K562 (cell line): ENCODE measurements at regions not wholly inside any gene's neighbourhood (a gene's known extent, or its start where the extent isn't known, plus 50 kb on each side); places are given as distances from the start of the nearest gene placed in this dataset.
"Not testable (repeated sequence)": the region's sequence is repeated elsewhere in the genome, so short reads cannot be mapped to it uniquely, and the experiment has no call there.

Experiments
- ATAC-seq: fragments of 200-7000 bp; cut with Tn5 transposase; 3 replicates; pipeline ENCODE4 v1.9.1; 2020; ENCODE audit warnings: moderate library complexity
- BruUV-seq: library from RNA; stranded (reverse); fragments of 400-500 nt; replicated peaks from 2 replicates; lab custom pipeline; 2021; lab: Mats Ljungman, UMichigan
- CTCF ChIA-PET: fragments of 300-600 bp; formaldehyde crosslinking; extraction: SDS; loops from one replicate; lab custom pipeline; 2021; ENCODE audit warnings: low intra/inter-chr PET ratio; lab: Yijun Ruan, JAX
- POLR2A ChIA-PET: fragments of 300-600, 350-650 bp; sonication (Branson Sonifier 250); formaldehyde crosslinking; extraction: SDS; loops from one replicate; lab custom pipeline; 2021; ENCODE audit warnings: antibody characterized with exemption, inconsistent platforms; lab: Yijun Ruan, JAX
- DNase-seq, 4 experiments: peaks; one replicate each; pipeline versions ENCODE4 v3.0.0 to v3.0.0-alpha.2; 2011 to 2018; ENCODE audit warnings: low spot score in 3 of 4, mixed read lengths in 3 of 4; ENCODE audit errors: extremely low read depth in 1 of 4
- FAIRE-seq: peaks from 2 replicates; lab custom pipeline; 2011; peaks lifted over from hg19 to GRCh38; lab: Jason Lieb, UNC
- H2AFZ ChIP-seq: 2 replicates; pipeline ENCODE4 v1.6.0; 2011; ENCODE audit warnings: low read depth, low read length, control low read depth, inconsistent platforms
- H3K27ac ChIP-seq: fragments of 200-600 bp; 3 replicates; pipeline ENCODE4 v1.8.0; 2011; ENCODE audit warnings: low read depth, mild to moderate bottlenecking, control low read depth, inconsistent platforms, low read length, moderate library complexity, mixed read lengths; ENCODE audit errors: extremely low read depth
- H3K27me3 ChIP-seq, 2 experiments: fragments of 300-600 bp in 1 of 2; 2 replicates in 1 of 2; 3 replicates in 1 of 2; pipeline versions ENCODE4 v1.6.0 to v1.8.0; 2011; ENCODE audit warnings: inconsistent platforms in 2 of 2, low read length in 2 of 2, mild to moderate bottlenecking in 1 of 2, mixed read lengths in 1 of 2, moderate library complexity in 1 of 2; ENCODE audit not compliant: control insufficient read depth in 2 of 2, insufficient read depth in 2 of 2
- H3K36me3 ChIP-seq: fragments of 300-600 bp; 3 replicates; pipeline ENCODE4 v1.8.0; 2011; ENCODE audit warnings: mild to moderate bottlenecking, low read length, inconsistent platforms; ENCODE audit not compliant: control insufficient read depth, insufficient read depth
- H3K4me1 ChIP-seq, 2 experiments: fragments of 200-600 bp in 1 of 2; replicated peaks in 1 of 2; 2 replicates in 1 of 2; 3 replicates in 1 of 2; pipeline versions ENCODE4 v1.5.1 to v1.8.0; 2011; ENCODE audit warnings: inconsistent platforms in 2 of 2, low read length in 2 of 2, mild to moderate bottlenecking in 1 of 2, mixed read lengths in 1 of 2, moderate library complexity in 1 of 2; ENCODE audit not compliant: control insufficient read depth in 2 of 2, insufficient read depth in 2 of 2
- H3K4me2 ChIP-seq: 2 replicates; pipeline ENCODE4 v1.6.1; 2011; ENCODE audit warnings: low read length, control low read depth, inconsistent platforms, mixed read lengths; ENCODE audit not compliant: insufficient read depth
- H3K4me3 ChIP-seq: fragments of 200-600 bp; sonication (generic), shearing (Covaris generic); 2 replicates; pipeline ENCODE4 v1.5.1; 2016; ENCODE audit warnings: control low read depth, inconsistent platforms
- H3K79me2 ChIP-seq: fragments of 200-600 bp; 3 replicates; pipeline ENCODE4 v1.8.0; 2011; ENCODE audit warnings: low read length, inconsistent platforms; ENCODE audit not compliant: control insufficient read depth, insufficient read depth
- H3K9ac ChIP-seq, 2 experiments: 2 replicates each; pipeline versions ENCODE4 v1.6.0 to v1.6.1; 2011; ENCODE audit warnings: low read depth in 2 of 2, low read length in 2 of 2, control low read depth in 1 of 2, inconsistent platforms in 1 of 2, mild to moderate bottlenecking in 1 of 2, mixed read lengths in 1 of 2; ENCODE audit not compliant: insufficient read depth in 1 of 2
- H3K9me1 ChIP-seq: one replicate; pipeline ENCODE4 v1.6.0; 2011; ENCODE audit warnings: inconsistent platforms, mild to moderate bottlenecking, low read length, moderate library complexity; ENCODE audit not compliant: control insufficient read depth, insufficient read depth
- H3K9me3 ChIP-seq: replicated peaks from 2 replicates; pipeline ENCODE4 v1.5.1; 2011; ENCODE audit warnings: low read depth, low read length, inconsistent platforms; ENCODE audit not compliant: control insufficient read depth, insufficient read depth
- H4K20me1 ChIP-seq: replicated peaks from 2 replicates; pipeline ENCODE4 v1.6.1; 2011; ENCODE audit warnings: low read length, inconsistent platforms, mixed read lengths; ENCODE audit not compliant: control insufficient read depth, insufficient read depth
- WGBS: fragments of 100-300 bp; shearing (Covaris generic); methylation state at CpG from one replicate; pipeline ENCODE4 v1.1.6; 2016; ENCODE audit warnings: low coverage, mixed read lengths; ENCODE audit not compliant: insufficient coverage; ENCODE audit errors: missing lambda C conversion rate; 5-methylcytosine and 5-hydroxymethylcytosine counted together
- in situ Hi-C: fragments of 300-500 bp; cut with MboI; formaldehyde crosslinking; loops from 4 replicates; pipeline ENCODE4 v1.15.0; 2018; ENCODE audit warnings: inconsistent platforms, mixed read lengths
- intact Hi-C: fragments of 100-400 bp; cut with micrococcal nuclease; formaldehyde crosslinking; loops from 2 replicates; pipeline ENCODE4 v1.14.2; 2022

DNA sequence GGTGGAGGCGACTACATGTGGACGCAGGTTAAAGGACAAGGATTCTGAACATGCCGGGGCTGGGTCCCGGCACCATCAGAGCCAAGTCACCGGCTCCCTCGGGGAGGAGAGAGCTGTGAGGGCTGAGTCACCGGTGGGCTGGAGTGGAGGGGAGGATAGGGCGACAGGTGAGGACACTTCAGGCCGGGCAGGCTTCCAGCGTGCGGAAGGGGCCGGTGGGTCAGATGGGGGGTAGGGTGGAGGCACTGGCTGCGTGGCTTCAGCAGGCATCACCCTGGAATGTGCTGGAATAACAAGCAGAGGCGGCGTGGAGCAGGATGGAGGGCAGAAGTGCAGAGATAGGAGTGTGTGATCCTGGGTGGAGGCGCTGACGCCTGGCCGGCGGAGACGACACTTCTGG is 4435.3 kb upstream of the TPTE start:
- H2AFZ ChIP-seq, H3K9me1 ChIP-seq, H3K36me3 ChIP-seq, H3K4me2 ChIP-seq, H3K79me2 ChIP-seq, ATAC-seq, CTCF ChIA-PET, POLR2A ChIA-PET, H3K9me3 ChIP-seq, BruUV-seq, DNase-seq, intact Hi-C loops, in situ Hi-C loops, H3K27me3 ChIP-seq, H3K9ac ChIP-seq, FAIRE-seq, H4K20me1 ChIP-seq, H3K27ac ChIP-seq, H3K4me3 ChIP-seq, H3K4me1 ChIP-seq: not testable (repeated sequence)
- WGBS = no CpG with 5 or more reads among the region's 20 CpGs

DNA sequence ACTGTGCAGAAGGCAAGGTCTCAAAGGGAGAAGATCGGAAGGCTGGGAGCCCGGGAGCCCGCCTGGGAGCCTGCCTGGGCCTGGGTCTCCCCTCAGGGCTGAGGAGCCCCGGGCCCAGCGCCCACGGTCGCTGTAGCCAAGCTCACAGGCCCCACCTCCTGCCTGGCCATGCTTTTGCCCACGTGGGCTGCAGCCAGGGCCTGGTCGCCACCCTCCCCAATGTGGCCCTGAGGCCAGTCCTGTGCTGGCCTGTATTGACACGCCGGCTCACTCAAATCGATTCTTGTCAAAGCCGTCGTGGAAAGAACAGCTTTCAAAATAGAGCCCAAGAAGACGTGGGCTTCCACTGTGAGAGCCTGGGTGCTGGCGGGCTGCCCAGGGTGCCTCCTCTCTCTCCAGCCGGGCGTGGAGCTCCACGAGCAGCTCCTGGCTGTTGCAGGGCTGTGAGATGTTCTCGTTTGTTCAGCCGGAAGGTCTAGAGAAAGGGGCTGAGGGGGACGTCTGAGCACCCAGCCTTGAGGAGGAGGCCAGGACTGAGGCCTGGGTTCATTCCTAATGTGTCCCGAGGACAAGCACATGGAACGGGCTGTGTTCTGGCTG is 4433.7 kb upstream of the TPTE start:
- intact Hi-C loops, CTCF ChIA-PET, H3K27ac ChIP-seq, H3K4me3 ChIP-seq, POLR2A ChIA-PET, H3K9ac ChIP-seq, H3K79me2 ChIP-seq, H3K9me3 ChIP-seq, H3K4me2 ChIP-seq, ATAC-seq, H3K27me3 ChIP-seq, H4K20me1 ChIP-seq, H3K4me1 ChIP-seq, FAIRE-seq, BruUV-seq, H3K9me1 ChIP-seq, H3K36me3 ChIP-seq, in situ Hi-C loops, H2AFZ ChIP-seq, DNase-seq: not testable (repeated sequence)
- WGBS = no CpG with 5 or more reads among the region's 24 CpGs

DNA sequence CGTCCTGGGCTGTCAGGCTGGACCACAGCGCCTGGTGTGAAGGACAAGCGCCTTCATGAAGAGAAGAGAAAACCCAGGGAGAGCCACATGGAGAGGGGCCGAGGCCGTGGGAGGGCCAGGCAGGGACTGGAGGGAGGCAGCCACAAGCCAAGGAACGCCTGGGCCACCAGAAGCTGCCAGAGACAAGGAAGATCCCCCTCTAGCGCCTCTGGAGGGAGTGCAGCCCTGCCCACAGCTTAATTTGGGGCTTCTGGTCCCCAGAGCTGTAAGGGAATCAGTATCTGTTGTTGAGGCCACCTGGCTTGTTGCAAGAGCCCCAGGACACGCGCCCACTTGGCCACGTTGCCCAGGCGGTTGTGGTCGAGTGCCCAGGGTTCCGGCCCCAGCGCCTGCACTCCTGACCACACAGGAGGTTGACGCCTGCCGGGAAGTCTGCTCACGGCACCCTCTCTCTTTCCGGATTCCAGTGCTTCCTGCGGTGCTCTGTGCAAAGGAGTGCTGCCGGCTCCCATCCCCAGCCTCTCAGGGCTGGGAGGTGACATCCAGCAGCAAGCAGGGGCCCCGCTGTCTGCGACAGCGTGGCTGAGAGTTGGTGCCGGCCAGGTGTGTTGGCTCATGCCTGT is 4431.0 kb upstream of the TPTE start:
- DNase-seq, H3K27me3 ChIP-seq, H3K4me3 ChIP-seq, H3K36me3 ChIP-seq, H3K79me2 ChIP-seq, H4K20me1 ChIP-seq, H2AFZ ChIP-seq, intact Hi-C loops, CTCF ChIA-PET, H3K4me1 ChIP-seq, FAIRE-seq, H3K9ac ChIP-seq, POLR2A ChIA-PET, H3K9me1 ChIP-seq, H3K9me3 ChIP-seq, H3K4me2 ChIP-seq, H3K27ac ChIP-seq, BruUV-seq, in situ Hi-C loops: not testable (repeated sequence)
- ATAC-seq = peak; percentile 79
- WGBS = no CpG with 5 or more reads among the region's 24 CpGs
